ENCODE measurements at regions not wholly inside any gene's neighbourhood (a gene's known extent, or its start where the extent isn't known, plus 50 kb on each side); places are given as distances from the start of the nearest gene placed in this dataset.

DNA sequence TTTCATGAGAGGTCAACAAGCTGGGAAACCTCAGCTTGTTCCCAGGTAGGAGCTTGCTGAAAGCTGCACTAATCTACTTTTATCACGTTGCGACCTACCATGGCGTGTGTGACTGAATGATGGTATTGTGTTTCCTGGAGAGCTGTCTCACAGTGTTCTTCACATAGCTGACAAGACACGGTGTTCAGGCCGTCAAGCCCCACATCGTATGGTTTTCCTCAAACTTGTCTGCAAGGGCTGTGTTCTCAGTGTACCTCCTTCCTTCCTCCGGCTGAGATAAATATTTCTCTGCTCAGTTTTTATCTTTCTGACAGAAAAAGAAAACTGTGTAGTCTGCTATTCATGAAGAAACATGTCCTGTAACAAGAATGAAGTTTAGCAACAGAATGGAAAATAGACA lies 244.8 kb downstream of the DCDC2C start:
- DNase-seq (ENCODE audit: low read depth) = no peak
- TF ChIP-seq, protein P1, sequence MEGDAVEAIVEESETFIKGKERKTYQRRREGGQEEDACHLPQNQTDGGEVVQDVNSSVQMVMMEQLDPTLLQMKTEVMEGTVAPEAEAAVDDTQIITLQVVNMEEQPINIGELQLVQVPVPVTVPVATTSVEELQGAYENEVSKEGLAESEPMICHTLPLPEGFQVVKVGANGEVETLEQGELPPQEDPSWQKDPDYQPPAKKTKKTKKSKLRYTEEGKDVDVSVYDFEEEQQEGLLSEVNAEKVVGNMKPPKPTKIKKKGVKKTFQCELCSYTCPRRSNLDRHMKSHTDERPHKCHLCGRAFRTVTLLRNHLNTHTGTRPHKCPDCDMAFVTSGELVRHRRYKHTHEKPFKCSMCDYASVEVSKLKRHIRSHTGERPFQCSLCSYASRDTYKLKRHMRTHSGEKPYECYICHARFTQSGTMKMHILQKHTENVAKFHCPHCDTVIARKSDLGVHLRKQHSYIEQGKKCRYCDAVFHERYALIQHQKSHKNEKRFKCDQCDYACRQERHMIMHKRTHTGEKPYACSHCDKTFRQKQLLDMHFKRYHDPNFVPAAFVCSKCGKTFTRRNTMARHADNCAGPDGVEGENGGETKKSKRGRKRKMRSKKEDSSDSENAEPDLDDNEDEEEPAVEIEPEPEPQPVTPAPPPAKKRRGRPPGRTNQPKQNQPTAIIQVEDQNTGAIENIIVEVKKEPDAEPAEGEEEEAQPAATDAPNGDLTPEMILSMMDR (IDR thresholded peaks at IDR 0.05; ENCODE audit: low read length, missing control alignments) = no peak

DNA sequence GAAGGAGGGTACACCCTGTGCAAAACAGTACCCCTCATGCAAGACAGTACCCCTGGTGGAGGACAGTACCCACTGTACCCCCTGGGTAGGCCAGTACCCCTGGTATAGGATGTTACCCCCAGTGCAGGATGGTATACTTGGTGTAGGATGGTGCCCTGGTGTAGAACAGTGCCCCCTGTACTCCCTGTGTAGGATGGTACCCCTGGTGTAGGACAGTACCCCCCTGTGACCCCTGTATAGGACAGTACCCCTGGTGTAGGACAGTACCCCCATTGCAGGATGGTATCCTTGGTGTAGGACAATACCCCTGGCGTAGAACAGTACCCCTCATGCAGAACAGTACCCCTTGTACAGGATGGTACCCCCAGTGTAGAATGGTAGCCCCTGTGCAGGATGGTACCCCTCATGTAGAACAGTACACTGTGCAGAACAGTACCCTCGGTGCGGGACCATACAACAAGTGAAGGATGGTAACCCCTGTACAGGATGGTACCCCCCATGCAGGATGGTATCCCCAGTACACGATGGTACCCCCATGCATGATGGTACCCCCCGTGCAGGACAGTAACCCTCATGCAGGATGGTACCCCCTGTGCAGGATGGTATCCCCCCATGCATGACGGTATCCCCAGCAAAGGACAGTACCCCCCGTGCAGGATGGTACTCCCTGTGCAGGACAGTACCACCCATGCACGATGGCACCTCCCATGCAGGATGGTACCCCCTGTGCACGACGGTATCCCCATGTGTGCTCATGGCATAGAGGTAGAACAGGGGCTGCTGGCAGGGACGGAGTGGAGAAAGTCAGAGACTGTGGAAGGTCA lies 248.0 kb downstream of the DCDC2C start:
- H3K4me3 ChIP-seq (replicated peaks; ENCODE audit: low read depth, low read length) = no peak overlapping the region
- no peak for DNase-seq (ENCODE audit: low read depth)
- TF ChIP-seq, protein P1 (IDR thresholded peaks at IDR 0.05; ENCODE audit: low read length, missing control alignments) = no peak

More for the DNA sequence above, 244.8 kb downstream of the DCDC2C start:
- H3K4me3 ChIP-seq (replicated peaks; ENCODE audit: low read depth, low read length) = no peak overlapping the region

DNA sequence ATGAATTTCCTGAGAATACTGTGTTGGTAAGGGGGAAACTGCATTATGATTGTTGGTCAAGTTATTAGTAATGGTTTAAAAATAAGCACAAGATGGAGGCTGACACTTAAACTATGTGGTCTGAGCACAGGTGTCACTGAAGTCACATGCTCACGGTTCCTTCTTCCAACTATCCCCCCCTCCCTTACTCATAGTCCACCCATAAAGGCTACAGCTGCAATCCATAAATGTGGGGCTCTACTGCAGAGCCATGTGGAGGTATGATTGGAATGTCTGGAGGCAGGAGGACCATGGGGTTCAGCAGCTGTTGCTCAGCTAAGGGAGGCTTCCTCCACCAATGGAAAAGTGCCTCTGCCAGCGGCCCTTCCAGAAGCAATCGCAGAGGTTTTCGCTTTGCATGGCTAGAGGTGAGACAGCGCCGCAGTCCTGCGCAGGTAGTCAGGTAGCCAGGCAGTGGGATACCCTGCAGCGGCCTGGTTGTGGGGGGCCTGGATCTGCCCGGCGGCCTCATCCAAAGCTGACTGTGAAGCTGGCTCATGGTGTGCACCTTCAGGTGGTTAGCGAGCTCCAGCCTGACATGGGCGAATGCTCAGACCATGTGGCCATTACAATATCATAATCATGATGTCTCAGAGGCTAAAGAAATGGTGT lies 249.6 kb downstream of the DCDC2C start:
- TF ChIP-seq, protein P1 (IDR thresholded peaks at IDR 0.05; ENCODE audit: low read length, missing control alignments) = no peak
- no peak for DNase-seq (ENCODE audit: low read depth)
- H3K4me3 ChIP-seq (replicated peaks; ENCODE audit: low read depth, low read length) = no peak overlapping the region

DNA sequence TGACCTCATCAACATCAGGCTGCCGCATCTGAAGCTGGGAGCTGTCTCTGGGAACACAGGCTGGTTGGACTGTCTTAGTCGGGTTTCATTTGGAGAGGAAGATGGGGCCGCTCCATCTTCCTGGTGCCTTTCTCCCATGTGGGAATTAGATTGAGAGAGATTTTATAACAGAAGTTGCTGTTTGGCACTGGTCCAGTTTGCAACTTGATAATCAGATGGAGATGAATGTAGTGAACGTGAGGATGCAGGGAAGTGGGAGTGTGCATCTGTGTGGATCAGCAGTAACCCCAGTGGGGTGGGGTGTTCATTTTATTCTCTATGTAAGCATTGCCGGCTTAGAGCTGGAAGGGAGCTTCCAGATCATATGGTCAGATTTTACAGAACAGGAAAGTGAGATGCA lies 250.9 kb downstream of the DCDC2C start:
- DNase-seq (ENCODE audit: low read depth) = no peak
- TF ChIP-seq, protein P1 (IDR thresholded peaks at IDR 0.05; ENCODE audit: low read length, missing control alignments) = no peak
- H3K4me3 ChIP-seq (replicated peaks; ENCODE audit: low read depth, low read length) = no peak overlapping the region

DNA sequence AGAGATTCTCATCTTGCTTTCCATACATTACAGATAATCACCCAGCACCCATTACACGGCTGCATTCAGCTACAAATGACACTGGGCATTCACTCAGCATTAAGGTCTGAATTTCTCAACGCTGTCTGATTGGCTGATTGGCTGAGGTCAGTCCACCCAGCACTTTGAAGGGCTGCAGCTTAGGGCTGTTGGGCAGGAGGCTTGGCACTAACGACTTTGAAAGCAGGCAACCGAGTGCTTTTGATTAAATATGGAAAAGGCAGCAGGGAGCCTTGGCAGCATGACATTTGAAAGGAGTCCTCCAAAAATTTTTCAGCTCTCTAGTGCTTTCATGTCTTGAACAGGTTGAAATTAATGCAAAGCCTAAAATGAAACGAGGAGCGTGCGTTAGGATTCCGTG lies 253.0 kb downstream of the DCDC2C start:
- TF ChIP-seq, protein P1 (IDR thresholded peaks at IDR 0.05; ENCODE audit: low read length, missing control alignments) = no peak
- H3K4me3 ChIP-seq (replicated peaks; ENCODE audit: low read depth, low read length) = no peak overlapping the region
- DNase-seq (ENCODE audit: low read depth) = no peak

DNA sequence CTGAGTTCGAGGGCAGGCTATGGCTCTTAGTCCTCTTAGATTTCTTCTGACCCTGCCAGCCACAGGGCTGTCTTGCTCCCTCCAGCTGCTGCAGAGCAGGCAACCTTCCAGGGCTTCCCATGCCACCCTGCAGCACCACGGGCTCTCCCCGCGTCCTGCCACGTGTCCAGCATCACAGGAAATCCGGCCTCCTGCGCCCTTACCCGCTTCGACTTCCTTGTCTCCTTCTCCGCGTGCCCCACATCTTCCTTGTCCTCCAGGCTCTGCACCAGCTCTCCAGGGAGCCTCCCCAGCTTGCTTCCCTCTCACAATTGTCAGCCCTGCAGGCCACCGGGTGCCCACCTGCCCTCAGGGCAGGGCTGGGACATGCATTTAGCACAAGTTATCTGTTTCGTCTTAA lies 253.5 kb downstream of the DCDC2C start:
- no peak overlapping the region for H3K4me3 ChIP-seq (replicated peaks; ENCODE audit: low read depth, low read length)
- TF ChIP-seq, protein P1 (IDR thresholded peaks at IDR 0.05; ENCODE audit: low read length, missing control alignments) = no peak
- DNase-seq (ENCODE audit: low read depth) = no peak

Data from fibroblast of pulmonary artery (primary cell).